ENCODE measurements at regions not wholly inside any gene's neighbourhood (a gene's known extent, or its start where the extent isn't known, plus 50 kb on each side); places are given as distances from the start of the nearest gene placed in this dataset.
A peak's percentile ranks its signal among the peaks of the same experiment; 100 is the strongest.

DNA sequence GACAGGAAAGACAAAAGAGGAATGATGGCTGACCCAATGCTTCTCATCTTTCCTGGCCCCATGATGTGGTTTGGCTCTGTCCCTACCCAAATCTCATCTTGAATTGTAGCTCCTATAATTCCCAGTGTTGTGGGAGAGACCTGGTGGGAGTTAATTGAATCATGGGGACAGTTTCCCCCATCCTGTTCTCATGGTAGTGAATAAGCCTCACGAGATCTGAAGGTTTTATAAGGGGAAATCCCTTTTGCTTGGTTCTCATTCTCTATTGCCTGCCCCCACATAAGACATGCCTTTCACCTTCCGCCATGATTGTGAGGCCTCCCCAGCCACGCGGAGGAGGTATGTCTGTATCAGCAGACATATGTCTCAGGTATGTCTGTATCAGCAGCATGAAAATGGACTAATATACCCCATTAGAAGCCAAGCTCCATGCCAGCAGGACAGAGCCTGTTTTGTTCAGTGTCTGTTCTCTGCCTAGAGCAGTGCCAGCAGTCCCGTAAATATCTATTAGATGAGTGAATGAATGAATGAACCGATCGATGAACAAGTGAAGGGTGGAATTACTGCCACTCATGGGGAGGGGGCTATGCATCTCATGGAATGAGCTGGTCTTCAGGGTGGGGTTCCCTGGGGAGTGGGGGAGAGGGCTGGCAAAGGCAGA is 304.4 kb downstream of the SOX9 start:
- H3K4me3 ChIP-seq (ENCODE audit: low read length) = no peak overlapping the region
- TF ChIP-seq CTCF (conservative IDR thresholded peaks at IDR 0.05; ENCODE audit: low read depth, low read length) = no peak
- no peak for DNase-seq (ENCODE audit: low read depth)

GRCh38 chr17:72425794-72426168 is 305.0 kb downstream of the SOX9 start:
- no peak overlapping the region for H3K4me3 ChIP-seq (ENCODE audit: low read length)
- no peak for DNase-seq (ENCODE audit: low read depth)
- no peak for TF ChIP-seq CTCF (conservative IDR thresholded peaks at IDR 0.05; ENCODE audit: low read depth, low read length)

DNA sequence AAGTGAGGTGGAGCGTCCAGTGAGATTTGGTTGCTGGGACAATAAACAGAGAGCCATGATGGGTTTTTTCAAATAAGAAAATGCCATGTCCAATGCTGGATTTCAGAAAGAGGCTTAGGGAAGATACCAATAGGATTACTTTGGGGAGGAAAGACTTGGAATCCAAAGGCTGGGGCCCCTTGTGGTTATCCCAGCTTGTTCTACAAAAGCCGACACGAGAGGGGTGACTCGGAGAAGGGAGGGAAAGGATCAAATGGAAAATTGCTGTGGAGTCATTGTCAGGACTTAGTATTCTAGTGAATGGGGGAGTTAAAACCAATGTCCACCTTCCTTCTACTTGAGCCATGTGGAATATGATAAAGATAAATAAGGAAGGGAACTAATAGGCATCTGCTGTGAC is 305.5 kb downstream of the SOX9 start:
- DNase-seq (ENCODE audit: low read depth) = no peak
- no peak overlapping the region for H3K4me3 ChIP-seq (ENCODE audit: low read length)
- TF ChIP-seq CTCF (conservative IDR thresholded peaks at IDR 0.05; ENCODE audit: low read depth, low read length) = no peak

DNA sequence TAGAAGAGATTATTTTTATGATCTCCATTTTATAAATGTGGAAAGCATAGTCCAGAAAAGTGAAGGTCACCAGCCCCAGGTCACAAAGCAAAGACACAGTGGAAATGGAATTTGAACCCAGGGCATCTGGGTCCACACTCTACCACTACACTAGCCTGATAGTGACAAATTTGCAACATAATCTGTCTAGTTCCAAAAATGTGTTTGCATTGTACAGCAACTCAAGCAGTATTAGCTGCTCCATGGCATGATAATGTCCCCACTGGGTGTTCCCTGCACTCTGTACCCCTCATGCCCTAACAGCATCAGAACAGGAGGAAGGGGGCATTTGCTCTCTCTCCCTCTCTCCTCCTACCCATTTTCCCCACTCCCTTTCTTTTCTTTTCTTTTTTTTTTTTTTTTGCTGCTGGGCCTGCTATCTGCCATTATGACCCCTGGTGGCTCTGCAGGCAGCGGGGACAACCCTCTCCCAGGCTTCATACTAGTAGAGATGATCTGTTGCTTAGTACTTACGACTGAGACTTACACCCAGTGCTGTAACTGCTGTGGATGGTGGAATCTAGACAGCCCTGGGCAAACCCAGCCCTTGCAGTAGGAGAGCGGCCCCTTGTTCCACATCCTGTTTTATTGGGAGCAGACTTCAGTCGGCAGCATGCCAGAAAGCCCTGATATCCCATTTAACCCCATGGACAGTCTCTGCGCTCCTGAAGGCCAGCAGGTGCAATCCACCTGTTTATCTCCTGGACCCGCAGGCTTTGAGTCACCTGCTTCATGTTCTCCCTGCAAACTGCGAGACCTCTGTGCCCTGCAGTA is 306.3 kb downstream of the SOX9 start:
- no peak for DNase-seq (ENCODE audit: low read depth)
- no peak overlapping the region for H3K4me3 ChIP-seq (ENCODE audit: low read length)
- TF ChIP-seq CTCF (conservative IDR thresholded peaks at IDR 0.05; ENCODE audit: low read depth, low read length) = peak; percentile 13

DNA sequence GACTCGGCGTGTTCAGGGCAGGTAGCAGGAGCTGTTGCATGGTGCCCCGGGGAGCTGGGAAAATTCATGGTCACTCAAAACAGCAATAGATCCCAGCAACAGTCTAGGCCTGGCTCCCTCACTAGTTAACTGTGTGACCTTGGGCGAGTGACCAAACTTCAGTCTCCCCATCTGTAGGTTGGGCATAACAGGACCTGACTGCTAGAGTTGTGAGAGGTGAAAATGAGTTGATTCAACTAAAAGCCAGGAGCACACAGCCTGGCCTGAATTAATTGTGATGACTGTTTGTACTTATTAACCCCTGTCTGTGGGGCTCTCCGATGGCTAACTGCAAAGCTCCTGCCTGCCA is 306.9 kb downstream of the SOX9 start:
- H3K4me3 ChIP-seq (ENCODE audit: low read length) = no peak overlapping the region
- DNase-seq (ENCODE audit: low read depth) = no peak
- no peak for TF ChIP-seq CTCF (conservative IDR thresholded peaks at IDR 0.05; ENCODE audit: low read depth, low read length)

- no peak for DNase-seq (ENCODE audit: low read depth)
- H3K4me3 ChIP-seq (ENCODE audit: low read length) = no peak overlapping the region
- no peak for TF ChIP-seq CTCF (conservative IDR thresholded peaks at IDR 0.05; ENCODE audit: low read depth, low read length)
These were observed 308.3 kb downstream of the SOX9 start for GRCh38 chr17:72429066-72429638.
